A673 (cell line): ENCODE measurements at regions not wholly inside any gene's neighbourhood (a gene's known extent, or its start where the extent isn't known, plus 50 kb on each side); places are given as distances from the start of the nearest gene placed in this dataset.

ENCODE experiments used
- CTCF ChIP-seq: fragments of 300-800, 200-600 bp; sonication (generic); conservative IDR thresholded peaks from 2 replicates; pipeline ENCODE4 v1.5.1; 2017; ENCODE audit warnings: low read depth, mild to moderate bottlenecking, antibody characterized with exemption, low read length, moderate library complexity, mixed read lengths
- EZH2 ChIP-seq: fragments of 200-600 bp; sonication (generic); IDR thresholded peaks from 2 replicates; pipeline ENCODE4 v1.6.1; 2017; ENCODE audit warnings: borderline replicate concordance, low read depth, mild to moderate bottlenecking, mixed read lengths, antibody characterized with exemption, low read length; ENCODE audit not compliant: poor library complexity, severe bottlenecking

GRCh38 chr4:188779581-188779980 lies 640.3 kb downstream of the TRIML1 start:
- TF ChIP-seq CTCF (no peak), EZH2 (no peak)
